ENCODE measurements at regions not wholly inside any gene's neighbourhood (a gene's known extent, or its start where the extent isn't known, plus 50 kb on each side); places are given as distances from the start of the nearest gene placed in this dataset.

- DNase-seq (ENCODE audit: low spot score) = no peak
These were observed 309.8 kb upstream of the HAND2 start for GRCh38 chr4:173839865-173840264.

GRCh38 chr4:173837517-173837916 is 307.5 kb upstream of the HAND2 start:
- no peak for DNase-seq (ENCODE audit: low spot score)

- DNase-seq (ENCODE audit: low spot score) = peak; percentile 15
These were observed 305.9 kb upstream of the HAND2 start for GRCh38 chr4:173835903-173836302.

- DNase-seq (ENCODE audit: low spot score) = no peak
These were observed 304.1 kb upstream of the HAND2 start for GRCh38 chr4:173834151-173834550.

GRCh38 chr4:173829565-173829964 is 299.5 kb upstream of the HAND2 start:
- no peak for DNase-seq (ENCODE audit: low spot score)

- no peak for DNase-seq (ENCODE audit: low spot score)
These were observed 297.7 kb upstream of the HAND2 start for GRCh38 chr4:173827707-173828106.

GRCh38 chr4:173821876-173822275 is 291.8 kb upstream of the HAND2 start:
- no peak for DNase-seq (ENCODE audit: low spot score)

GRCh38 chr4:173821036-173821435 is 291.0 kb upstream of the HAND2 start:
- no peak for DNase-seq (ENCODE audit: low spot score)

GRCh38 chr4:173807347-173807746 is 277.3 kb upstream of the HAND2 start:
- no peak for DNase-seq (ENCODE audit: low spot score)

GRCh38 chr4:173805884-173806283 is 275.9 kb upstream of the HAND2 start:
- DNase-seq (ENCODE audit: low spot score) = no peak

GRCh38 chr4:173802662-173803022 is 272.6 kb upstream of the HAND2 start:
- no peak for DNase-seq (ENCODE audit: low spot score)

- DNase-seq (ENCODE audit: low spot score) = no peak
These were observed 272.0 kb upstream of the HAND2 start for GRCh38 chr4:173801876-173802661.

GRCh38 chr4:173801361-173801760 is 271.3 kb upstream of the HAND2 start:
- DNase-seq (ENCODE audit: low spot score) = no peak

GRCh38 chr4:173797296-173797695 is 267.3 kb upstream of the HAND2 start:
- no peak for DNase-seq (ENCODE audit: low spot score)

GRCh38 chr4:173794662-173795061 is 264.6 kb upstream of the HAND2 start:
- DNase-seq (ENCODE audit: low spot score) = no peak

GRCh38 chr4:173793937-173794510 is 264.0 kb upstream of the HAND2 start:
- no peak for DNase-seq (ENCODE audit: low spot score)

- DNase-seq (ENCODE audit: low spot score) = peak; percentile 26
These were observed 252.6 kb upstream of the HAND2 start for GRCh38 chr4:173782660-173783059.

GRCh38 chr4:173777921-173778320 is 247.9 kb upstream of the HAND2 start:
- DNase-seq (ENCODE audit: low spot score) = no peak

- DNase-seq (ENCODE audit: low spot score) = no peak
These were observed 247.4 kb upstream of the HAND2 start for GRCh38 chr4:173777421-173777820.

GRCh38 chr4:173769568-173769967 is 239.5 kb upstream of the HAND2 start:
- DNase-seq (ENCODE audit: low spot score) = no peak

- DNase-seq (ENCODE audit: low spot score) = no peak
These were observed 237.6 kb upstream of the HAND2 start for GRCh38 chr4:173767650-173768049.

GRCh38 chr4:173766171-173766600 is 236.2 kb upstream of the HAND2 start:
- no peak for DNase-seq (ENCODE audit: low spot score)

GRCh38 chr4:173765751-173766150 is 235.7 kb upstream of the HAND2 start:
- DNase-seq (ENCODE audit: low spot score) = no peak

GRCh38 chr4:173763389-173763788 is 233.4 kb upstream of the HAND2 start:
- DNase-seq (ENCODE audit: low spot score) = no peak
